Frontal cortex (tissue), 3 donors: ENCODE measurements at regions not wholly inside any gene's neighbourhood (a gene's known extent, or its start where the extent isn't known, plus 50 kb on each side); places are given as distances from the start of the nearest gene placed in this dataset.
"Not testable (repeated sequence)": the region's sequence is repeated elsewhere in the genome, so short reads cannot be mapped to it uniquely, and the experiment has no call there.

Source experiments
- DNase-seq, 2 donors: peaks; one replicate each; pipeline ENCODE4 v3.0.0; 2012; ENCODE audit warnings: low spot score in 2 of 2
- FAIRE-seq: peaks from 2 replicates; lab custom pipeline; 2012; peaks lifted over from hg19 to GRCh38; lab: Jason Lieb, UNC
- donor health status: control.
- donor health status: control.
- donor health status: control.

DNA sequence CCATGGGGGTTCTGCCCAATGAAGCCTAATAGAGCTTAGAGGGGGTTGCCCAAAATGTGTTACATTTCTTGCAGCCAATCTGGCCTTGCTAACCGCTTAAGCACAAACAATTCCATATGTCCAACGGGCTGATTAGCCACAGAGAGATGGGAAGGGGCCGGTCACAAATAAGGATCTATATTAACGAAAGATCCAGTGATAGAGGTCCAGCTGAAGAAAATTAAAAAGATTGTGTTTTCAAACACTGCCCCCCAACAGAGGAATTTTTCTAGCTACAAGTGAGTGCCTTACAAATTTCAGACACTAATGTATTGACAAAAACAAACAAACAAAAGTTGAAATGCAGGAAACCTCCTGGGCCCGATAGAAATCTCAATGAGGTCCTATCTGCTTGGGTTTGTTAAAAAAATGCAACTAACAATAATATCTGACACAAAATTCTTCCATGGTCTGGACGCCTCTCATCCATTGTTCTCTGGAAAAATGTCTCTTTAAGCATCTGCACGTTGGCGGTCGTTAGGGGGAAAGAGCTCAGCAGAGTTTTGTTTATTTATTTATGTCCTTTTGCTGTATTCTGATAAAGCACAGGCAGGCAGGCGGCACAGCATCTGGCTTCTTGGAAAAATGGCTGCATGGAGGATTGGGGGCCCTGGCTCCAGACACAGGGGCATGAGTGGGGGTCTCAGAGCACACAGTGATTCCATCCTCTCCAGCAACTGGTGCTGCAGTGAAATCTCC lies 402.0 kb downstream of the RPS24 start:
- FAIRE-seq (no peak), DNase-seq (no peak)

DNA sequence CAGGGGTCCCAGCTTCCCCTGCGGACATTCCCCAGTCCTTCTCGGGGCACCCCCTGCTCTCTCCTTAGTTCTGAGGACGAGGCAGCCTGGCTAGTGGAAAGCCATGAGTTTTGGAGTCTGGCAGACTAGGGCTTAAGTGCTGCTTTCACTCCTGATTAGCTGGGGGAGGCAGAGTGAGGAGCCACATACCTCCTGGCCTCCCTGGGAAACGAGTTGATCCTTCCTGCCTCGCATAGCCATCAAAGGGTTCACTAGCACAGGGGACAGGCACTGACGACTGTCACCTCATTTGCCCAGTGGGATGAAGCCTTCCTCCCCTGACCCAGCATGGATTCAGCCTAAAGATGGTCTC lies 402.5 kb downstream of the RPS24 start:
- DNase-seq, result no peak
- no peak for FAIRE-seq

DNA sequence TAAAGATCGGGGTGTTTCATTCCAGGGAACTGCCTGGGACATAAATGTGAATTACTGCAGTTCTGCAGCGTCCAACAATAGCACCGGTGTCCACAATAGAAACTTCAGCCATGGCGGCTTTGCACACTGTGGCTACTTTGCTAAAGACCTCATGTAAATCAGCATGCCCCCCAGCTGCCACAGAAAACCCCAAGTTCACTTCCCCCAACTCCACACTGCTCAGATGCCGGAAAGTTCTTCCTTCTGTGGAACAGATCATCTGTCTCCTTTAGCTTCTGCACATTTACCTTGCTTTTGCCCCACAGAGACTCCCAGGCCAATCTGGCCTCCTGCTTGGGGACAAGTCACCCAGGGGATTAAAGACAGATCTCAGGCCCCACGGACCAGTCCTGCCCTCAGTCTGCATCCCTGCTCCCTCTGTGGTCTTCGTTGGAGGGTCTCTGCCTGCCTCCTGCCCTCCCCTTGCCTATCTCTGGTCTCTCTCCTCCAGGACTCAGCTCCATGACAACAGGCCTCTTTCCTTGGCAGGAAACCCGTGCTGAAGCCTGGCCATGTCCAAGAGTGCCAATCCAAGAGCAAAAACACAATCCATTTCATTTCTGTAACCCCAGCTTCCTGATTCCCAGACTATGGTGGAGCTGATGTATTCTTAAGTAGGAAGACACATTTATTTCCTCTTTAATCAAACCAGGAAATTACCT lies 403.2 kb downstream of the RPS24 start:
- FAIRE-seq, result no peak
- DNase-seq, result no peak

DNA sequence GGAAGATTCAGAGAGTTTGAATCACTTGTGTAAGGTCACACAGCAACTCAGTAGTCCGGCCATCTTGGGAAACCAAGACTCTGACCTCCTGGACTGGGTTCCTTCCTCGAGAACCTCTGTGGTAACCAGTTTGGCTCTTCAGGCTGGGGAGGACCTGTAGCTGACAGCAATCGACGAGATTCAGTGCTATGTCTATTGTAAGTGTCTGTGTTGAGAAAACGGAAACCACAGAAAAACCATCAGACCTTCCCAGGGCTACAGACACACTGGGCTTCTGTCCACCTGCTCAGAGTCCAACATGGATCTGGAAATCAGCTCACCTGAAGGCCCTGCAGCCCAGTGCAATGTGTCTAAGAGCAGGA lies 403.7 kb downstream of the RPS24 start:
- DNase-seq (no peak), FAIRE-seq (no peak)

DNA sequence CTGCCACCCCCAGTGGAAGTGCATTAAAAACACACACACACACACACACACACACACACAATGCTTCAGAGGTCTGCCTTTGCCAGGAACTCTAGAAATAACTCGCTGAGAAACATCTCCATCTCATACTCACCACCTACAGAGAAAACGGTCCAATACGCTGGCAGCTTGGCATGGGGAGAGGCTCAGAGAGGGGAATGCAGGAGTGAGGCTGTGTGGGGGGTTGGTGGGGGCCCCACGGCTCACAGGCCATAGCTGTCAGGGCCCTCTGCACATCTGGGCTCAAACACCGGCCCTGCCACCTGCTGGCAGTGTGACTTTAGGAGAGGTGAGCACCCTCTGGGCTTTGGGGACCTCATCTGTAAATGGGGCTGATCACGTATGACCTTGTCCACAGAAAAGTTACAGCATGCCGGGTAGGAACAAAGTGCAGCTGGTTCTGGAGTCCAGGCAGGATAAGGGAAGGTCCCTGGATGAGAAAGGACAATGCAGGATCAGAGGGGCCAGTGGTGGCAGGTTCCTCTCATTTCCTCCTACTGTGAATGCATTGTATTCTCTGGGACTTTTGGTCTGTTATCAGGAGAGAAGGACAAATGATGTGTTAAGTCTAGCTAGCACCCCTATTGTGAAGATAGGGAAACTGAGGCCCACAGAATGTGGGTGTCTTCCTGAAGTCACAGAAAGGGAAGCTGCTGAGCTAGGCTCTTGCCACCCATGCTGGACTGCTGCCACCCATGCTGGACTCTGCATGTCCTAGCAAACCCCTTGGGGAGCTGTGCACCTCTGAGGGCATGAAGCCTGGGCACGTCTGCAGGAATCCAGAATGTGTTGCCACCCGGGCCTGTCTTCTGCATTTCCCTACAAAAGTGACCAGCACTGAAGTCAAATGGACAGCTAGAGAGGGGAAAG lies 404.6 kb downstream of the RPS24 start:
- DNase-seq (no peak), FAIRE-seq (no peak)

DNA sequence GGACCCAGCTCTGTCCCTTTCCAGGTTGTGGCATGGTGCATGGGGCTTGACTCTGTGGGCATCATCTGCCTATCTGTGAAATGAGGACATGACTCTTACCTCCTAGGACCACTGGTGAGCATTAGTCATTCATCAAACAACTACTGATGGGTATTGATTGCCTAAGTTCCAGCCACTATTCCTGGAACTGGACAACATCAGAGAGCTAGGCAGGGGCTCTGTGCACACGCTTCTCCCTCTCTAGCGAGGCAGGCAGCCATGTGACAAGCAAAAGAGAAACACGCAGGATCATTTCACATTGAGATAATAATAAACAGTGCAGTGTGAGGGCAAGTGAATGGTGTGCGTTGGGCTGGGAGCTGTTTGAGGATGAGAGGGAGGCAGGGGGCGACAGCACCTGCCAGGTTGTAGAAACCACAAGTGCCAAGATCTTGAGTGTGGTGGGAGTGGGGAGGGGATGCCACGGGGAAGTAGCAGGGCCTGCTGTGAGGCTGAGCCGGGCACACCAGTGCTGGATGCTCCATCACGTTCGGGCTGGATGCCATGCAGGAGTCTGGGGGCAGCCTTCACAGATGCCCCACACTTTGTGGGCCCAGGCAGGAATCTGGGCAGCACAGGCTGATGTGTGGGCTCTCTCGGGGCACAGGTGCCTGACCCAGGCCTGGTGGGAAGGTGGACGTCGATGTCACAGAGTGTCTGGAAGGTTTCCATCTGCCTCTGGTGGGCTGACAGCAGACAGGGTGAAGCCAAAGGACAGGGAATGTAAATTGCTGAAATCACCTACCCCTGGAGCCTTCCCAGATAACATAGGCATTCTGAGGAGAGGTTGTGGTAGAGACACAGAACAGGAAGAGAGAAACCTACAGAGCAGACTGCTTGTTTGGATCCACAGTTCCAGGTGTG lies 405.5 kb downstream of the RPS24 start:
- DNase-seq (no peak), FAIRE-seq (no peak)

DNA sequence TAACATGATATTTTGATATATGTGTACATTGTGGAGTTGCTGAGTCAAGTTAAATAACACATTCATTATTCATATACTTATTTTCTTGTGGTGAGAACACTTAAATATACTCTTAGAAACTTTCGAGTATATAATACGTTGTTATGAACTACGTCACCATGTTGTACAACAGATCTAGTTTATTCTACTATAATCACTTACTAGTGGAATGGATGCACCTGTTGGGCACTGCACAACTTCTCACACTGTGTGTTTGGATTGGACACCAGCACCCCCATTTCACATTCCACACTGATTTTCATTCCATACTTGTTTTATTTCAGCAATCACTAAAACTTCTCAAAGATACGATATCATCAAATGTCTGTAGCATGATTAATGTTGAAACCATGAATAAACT lies 407.3 kb downstream of the RPS24 start:
- FAIRE-seq (no peak), DNase-seq (no peak)

DNA sequence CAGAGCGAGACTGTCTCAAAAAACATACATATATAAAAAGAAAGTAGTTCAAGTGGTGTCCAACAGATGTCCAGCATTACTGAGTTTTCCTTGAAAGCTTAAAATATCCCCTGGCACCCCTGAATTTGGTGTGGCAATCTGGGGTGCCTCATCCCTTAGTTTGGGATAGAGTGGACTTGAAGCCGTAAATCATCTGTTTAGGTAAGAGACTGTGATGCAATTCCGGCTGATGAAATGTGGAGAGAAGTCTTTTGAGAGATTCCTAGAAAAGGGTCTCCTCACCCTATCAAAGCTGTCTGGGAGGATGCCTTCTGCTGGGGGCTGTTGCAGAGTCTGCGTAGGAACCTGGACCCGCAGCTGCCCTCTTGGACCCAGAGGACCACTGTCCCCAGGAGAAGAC lies 408.0 kb downstream of the RPS24 start:
- FAIRE-seq, result no peak
- no peak for DNase-seq

DNA sequence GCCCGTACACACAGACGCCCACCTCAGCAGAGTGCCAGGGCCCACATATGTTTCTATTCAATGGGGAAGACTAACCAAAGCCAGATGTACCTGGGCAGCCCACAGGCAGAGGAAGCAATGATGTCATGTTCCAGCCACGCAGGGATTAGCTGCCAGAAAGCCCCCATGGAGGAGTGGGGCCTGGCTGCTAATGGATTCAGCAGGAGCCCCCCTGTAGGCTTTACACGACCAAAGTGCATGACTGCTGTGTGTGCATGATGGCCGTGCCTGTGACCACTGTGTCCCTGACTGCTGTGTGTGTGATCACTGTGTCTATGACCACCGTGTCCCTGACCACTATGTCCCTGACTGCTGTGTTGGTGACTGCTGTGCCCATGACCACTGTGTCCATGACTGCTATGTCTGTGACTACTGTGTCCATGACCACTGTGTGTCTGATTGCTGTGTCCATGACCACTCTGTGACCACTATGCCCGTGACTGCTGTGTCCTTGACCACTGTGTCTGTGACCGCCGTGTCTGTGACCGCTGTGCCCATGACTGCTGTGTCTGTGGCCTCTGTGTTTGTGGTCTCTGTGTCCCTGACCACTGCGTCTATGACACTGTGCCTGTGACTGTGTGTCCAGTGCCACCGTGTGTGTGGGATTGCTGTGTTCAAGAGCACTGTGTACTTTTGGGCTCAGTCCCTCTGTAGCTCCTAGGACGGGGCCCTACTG lies 409.3 kb downstream of the RPS24 start:
- DNase-seq (no peak), FAIRE-seq (no peak)

DNA sequence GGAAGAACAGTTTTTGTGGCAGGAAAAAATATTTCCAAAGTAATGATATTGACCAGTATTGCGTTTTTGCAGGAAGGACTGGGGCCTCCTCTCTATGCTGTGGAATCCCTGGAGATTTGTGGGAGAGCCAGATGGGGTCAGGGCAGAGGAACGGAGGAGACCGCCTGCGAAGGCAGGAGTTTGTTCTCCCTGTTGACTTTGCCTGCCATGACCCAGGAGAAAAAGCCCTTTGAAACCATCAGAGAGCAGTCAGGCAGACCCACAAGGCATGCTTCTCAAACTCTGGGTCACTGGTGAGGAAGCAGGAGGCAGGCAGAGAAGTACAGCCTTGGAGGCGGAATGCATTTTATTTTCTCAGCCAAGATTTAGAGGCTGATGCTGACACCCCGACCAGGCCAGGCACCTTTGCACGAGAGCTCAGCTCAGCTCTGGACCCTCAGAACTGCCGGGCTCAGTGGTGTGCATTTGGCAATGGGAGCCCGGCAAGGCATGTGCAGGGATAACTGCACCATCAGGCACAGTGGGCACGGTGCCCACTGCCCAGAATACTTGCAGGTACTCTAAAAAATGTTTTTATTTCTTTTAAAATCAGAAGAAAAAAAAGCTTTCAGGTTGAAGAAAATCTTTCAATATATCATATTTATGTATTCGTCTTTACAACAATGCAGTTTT lies 410.4 kb downstream of the RPS24 start:
- DNase-seq, result no peak
- FAIRE-seq, result no peak

DNA sequence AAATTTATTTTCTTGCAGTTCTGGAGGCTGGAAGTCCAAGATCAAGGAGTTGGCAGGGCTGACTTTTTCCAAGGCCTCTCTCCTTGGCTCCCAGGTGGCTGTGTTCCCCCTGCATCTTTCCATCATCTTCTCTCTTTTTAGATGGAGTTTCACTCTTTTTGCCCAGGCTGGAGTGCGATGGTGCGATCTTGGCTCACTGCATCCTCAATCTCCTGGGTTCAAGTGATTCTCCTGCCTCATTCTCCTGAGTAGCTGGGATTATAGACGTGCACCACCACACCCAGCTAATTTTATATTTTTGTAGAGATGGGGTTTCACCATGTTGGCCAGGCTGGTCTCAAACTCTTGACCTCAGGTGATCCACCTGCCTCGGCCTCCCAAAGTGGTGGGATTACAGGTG lies 411.1 kb downstream of the RPS24 start:
- not testable (repeated sequence) for FAIRE-seq, DNase-seq

DNA sequence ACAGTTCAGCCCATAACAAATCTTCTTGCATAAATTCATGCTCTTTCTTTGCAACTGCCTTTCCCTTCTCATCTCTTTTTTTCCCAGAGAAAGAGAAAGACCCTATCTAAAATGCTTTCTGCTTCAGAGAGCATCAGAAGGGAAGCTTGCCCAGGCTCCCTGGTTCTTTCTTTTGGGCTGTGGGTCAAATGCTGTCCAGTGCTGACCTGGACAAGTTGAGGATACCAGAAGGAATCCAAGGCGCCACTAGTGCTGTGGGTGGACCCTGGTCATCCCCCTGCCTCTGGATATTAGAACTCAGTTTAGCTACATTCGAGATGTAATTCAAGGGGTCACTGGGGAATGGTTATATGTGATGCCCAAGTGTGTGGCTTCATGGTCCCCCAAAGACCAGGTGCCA lies 411.6 kb downstream of the RPS24 start:
- DNase-seq, result no peak
- FAIRE-seq, result no peak

DNA sequence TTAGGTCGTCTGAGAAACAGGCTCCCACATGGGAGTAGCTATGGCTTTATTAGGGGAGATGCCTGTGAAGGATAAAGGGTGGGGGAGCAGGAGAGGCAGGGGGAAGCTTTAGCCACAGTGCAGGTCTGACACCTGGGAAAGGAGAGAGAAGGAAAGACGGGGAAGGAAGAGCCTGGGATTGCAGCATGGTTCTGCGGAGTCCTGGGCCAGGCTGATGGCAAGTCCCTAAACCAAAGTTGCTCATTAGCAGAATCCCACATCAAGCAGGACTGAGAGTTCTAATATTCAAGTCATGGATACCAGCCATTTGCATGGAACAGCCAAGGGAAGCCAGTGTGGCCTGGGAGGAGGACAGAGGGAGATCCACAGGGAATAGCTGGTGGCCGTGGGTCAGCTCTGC lies 414.8 kb downstream of the RPS24 start:
- FAIRE-seq, result no peak

DNA sequence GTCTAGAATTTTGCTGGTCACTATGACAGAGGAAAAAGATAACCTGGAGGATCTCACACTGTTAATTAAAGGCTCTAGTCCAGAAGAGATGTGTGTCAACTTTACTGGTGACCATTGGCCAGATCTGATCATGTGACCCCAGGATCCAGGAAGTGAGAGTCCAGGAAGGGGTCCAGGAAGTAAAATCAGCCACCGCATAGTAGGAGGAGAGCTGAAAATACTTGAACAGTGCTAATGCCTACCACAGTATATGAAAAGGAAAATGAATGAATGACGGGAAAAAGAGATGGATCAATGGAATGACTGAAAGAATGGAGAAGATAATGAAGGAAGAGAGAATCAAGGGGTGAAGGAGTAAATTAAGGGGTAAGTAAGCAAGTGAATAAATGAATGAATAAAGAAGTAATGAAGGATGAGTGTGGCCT lies 415.3 kb downstream of the RPS24 start:
- no peak for FAIRE-seq
- no peak for DNase-seq

More for the DNA sequence above, 414.8 kb downstream of the RPS24 start:
- no peak for DNase-seq

DNA sequence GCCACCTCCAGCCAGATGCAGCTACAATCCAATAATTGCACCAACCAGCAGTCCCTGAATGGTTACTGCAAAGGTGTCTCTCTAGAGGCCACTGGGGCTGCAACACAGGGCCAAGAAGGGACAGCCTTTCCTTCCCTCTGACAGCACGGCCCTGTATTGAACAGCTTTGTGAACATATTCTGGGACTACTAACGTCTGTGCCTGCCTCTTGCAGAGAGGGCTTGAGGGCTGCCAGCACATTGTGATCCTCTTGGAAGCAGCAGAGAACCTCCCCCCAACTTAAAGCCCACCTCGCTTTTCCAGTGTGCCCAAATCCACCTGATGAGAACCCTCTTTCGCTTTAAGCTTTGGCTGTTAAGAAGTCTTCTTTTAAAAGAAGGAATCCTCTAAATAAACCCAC lies 415.9 kb downstream of the RPS24 start:
- no peak for DNase-seq
- no peak for FAIRE-seq

DNA sequence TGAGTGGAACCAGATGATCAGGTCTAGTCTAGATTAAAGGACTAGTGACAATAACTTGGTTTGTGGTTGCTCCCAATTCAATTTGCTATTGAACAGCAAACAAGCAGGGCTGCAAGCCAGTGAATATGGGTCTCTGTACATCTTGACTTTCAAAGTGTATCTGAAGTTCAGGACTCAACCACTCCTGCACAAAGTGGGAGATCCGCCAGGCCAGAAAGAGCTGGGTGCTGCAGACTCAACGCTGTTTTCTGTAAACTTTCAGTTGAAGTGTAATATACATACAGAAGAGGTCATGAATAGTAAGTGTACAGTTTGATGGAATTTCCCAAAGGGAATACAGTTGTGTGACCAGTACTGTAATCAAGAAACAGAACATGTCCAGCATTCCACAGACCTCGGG lies 416.6 kb downstream of the RPS24 start:
- FAIRE-seq, result no peak

DNA sequence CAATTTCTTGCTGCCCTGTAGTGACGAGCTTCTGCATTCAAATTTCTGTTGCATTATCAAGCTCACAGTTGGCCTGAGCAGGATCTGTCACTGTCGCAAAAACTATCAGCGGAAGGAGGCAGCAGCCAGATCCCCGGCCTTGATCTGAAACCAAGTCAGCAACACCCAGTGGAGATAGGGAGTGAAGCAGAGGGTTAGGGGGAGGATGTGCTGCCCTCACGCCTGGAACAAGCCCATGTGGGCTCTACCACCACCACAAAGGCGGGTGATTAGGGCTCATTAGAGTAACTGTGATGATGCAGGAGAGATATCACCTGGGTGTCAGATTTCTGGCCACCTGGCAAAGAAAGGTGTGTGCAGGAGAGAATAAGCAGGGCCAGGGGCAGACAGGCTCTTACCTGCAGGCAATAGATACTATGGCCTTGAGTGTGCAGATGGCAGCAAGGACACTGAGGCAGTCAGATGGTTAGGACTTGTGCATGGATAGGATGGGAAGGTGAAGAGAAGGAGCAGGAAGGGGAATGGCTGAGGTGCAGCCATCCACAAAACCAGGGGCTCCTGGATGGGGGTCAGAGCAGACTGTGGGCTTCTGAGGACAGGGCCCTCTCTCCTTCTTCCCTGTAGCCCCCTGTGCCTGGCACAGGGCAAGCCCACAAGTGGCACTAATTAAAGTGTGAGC lies 417.3 kb downstream of the RPS24 start:
- FAIRE-seq (no peak), DNase-seq (no peak)

More for the DNA sequence above, 416.6 kb downstream of the RPS24 start:
- no peak for DNase-seq

DNA sequence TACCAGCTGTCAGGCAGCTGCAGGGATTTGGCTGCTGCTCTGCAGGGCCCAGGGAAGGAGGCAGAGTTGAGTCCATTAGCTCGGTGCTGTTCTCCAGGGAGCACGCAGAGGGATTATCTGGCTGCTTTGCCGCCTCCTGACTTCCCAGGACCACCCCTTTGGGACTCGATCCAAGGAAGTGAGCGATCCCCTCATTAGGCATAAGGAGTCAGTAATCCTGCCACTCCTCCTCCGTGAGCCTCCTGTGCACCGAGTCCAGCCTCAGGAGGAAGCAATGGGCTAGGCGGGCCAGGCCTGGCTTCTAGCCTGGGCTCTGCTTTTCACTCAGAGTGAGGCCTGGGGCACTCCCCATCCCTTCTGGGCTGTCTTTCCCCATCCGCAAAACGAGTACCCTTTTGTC lies 417.9 kb downstream of the RPS24 start:
- DNase-seq, result no peak
- FAIRE-seq, result no peak
